ENCODE measurements at regions not wholly inside any gene's neighbourhood (a gene's known extent, or its start where the extent isn't known, plus 50 kb on each side); places are given as distances from the start of the nearest gene placed in this dataset.

- FAIRE-seq (no peak), DNase-seq (ENCODE audit: low read depth, low spot score) (no peak)
- Histone ChIP-seq H3K27ac (ENCODE audit: control insufficient read depth, insufficient read depth, low read length) (no peak overlapping the region), H3K4me3 (ENCODE audit: control insufficient read depth in 2 of 3, extremely low read depth in 1 of 3, insufficient read depth in 2 of 3, low read depth in 1 of 3, low read length in 3 of 3) (no peak overlapping the region), H3K9me3 (ENCODE audit: control insufficient read depth, low read depth, low read length) (no peaks in the 10 kb centered on the region), H3K4me1 (ENCODE audit: control insufficient read depth, extremely low read depth, insufficient read depth, low read length) (no peaks in the 10 kb centered on the region), H3K79me2 (ENCODE audit: control insufficient read depth, insufficient read depth, low read length) (no peaks in the 10 kb centered on the region), H3K4me2 (ENCODE audit: control insufficient read depth, extremely low read depth, insufficient read depth, low read depth, low read length) (no peak overlapping the region), H3K9ac (ENCODE audit: control insufficient read depth, extremely low read depth, insufficient read depth, low read length) (no peak overlapping the region), H2AFZ (ENCODE audit: control insufficient read depth, low read length) (no peak overlapping the region), H4K20me1 (ENCODE audit: control insufficient read depth, extremely low read depth, insufficient read depth, low read length) (no peaks in the 10 kb centered on the region), H3K9me1 (ENCODE audit: control insufficient read depth, extremely low read depth, insufficient read depth, low read length) (no peaks in the 10 kb centered on the region), H3K36me3 (ENCODE audit: control insufficient read depth in 2 of 2, extremely low read depth in 1 of 2, insufficient read depth in 2 of 2, low read length in 2 of 2) (no peaks in the 10 kb centered on the region), H3K27me3 (ENCODE audit: control insufficient read depth, extremely low read depth, insufficient read depth, low read length) (no peaks in the 10 kb centered on the region)
- dilution Hi-C loops (cut with MboI; ENCODE audit: extremely low pct_ligation_motif_present, low sequenced_read_pairs) = no loop called here
- TF ChIP-seq CTCF (optimal IDR thresholded peaks at IDR 0.05 in 1 of 3, IDR thresholded peaks at IDR 0.05 in 1 of 3, conservative IDR thresholded peaks at IDR 0.05 in 1 of 3; ENCODE audit: extremely low read depth in 1 of 3, insufficient read depth in 2 of 3, low read length in 3 of 3) = no peak
- no peak for TF ChIP-seq EZH2 (IDR thresholded peaks at IDR 0.05; ENCODE audit: low read length)
Measured at GRCh38 chr20:41848180-41848579, 230.0 kb upstream of the CHD6 start.

- H3K9me1 ChIP-seq (ENCODE audit: control insufficient read depth, extremely low read depth, insufficient read depth, low read length) = no peaks in the 10 kb centered on the region
- TF ChIP-seq EZH2 (IDR thresholded peaks at IDR 0.05; ENCODE audit: low read length) (no peak), CTCF (optimal IDR thresholded peaks at IDR 0.05 in 1 of 3, IDR thresholded peaks at IDR 0.05 in 1 of 3, conservative IDR thresholded peaks at IDR 0.05 in 1 of 3; ENCODE audit: extremely low read depth in 1 of 3, insufficient read depth in 2 of 3, low read length in 3 of 3) (no peak)
- no peak overlapping the region for H3K4me3 ChIP-seq (ENCODE audit: control insufficient read depth in 2 of 3, extremely low read depth in 1 of 3, insufficient read depth in 2 of 3, low read depth in 1 of 3, low read length in 3 of 3)
- H3K36me3 ChIP-seq (ENCODE audit: control insufficient read depth in 2 of 2, extremely low read depth in 1 of 2, insufficient read depth in 2 of 2, low read length in 2 of 2) = no peaks in the 10 kb centered on the region
- no peaks in the 10 kb centered on the region for H4K20me1 ChIP-seq (ENCODE audit: control insufficient read depth, extremely low read depth, insufficient read depth, low read length)
- no peak for FAIRE-seq
- H3K4me1 ChIP-seq (ENCODE audit: control insufficient read depth, extremely low read depth, insufficient read depth, low read length) = no peaks in the 10 kb centered on the region
- H3K27ac ChIP-seq (ENCODE audit: control insufficient read depth, insufficient read depth, low read length) = no peak overlapping the region
- H3K4me2 ChIP-seq (ENCODE audit: control insufficient read depth, extremely low read depth, insufficient read depth, low read depth, low read length) = no peak overlapping the region
- dilution Hi-C loops (cut with MboI; ENCODE audit: extremely low pct_ligation_motif_present, low sequenced_read_pairs) = no loop called here
- H3K9ac ChIP-seq (ENCODE audit: control insufficient read depth, extremely low read depth, insufficient read depth, low read length) = no peak overlapping the region
- no peaks in the 10 kb centered on the region for H3K27me3 ChIP-seq (ENCODE audit: control insufficient read depth, extremely low read depth, insufficient read depth, low read length)
- no peaks in the 10 kb centered on the region for H3K9me3 ChIP-seq (ENCODE audit: control insufficient read depth, low read depth, low read length)
- H2AFZ ChIP-seq (ENCODE audit: control insufficient read depth, low read length) = no peak overlapping the region
- H3K79me2 ChIP-seq (ENCODE audit: control insufficient read depth, insufficient read depth, low read length) = no peaks in the 10 kb centered on the region
- DNase-seq (ENCODE audit: low read depth, low spot score) = no peak
Measured at GRCh38 chr20:41837669-41838224, 219.6 kb upstream of the CHD6 start.
